IPS-15b (cell line): ENCODE measurements at regions not wholly inside any gene's neighbourhood (a gene's known extent, or its start where the extent isn't known, plus 50 kb on each side); places are given as distances from the start of the nearest gene placed in this dataset.
"Not testable (repeated sequence)": the region's sequence is repeated elsewhere in the genome, so short reads cannot be mapped to it uniquely, and the experiment has no call there.

Source experiments
- H3K27me3 ChIP-seq: one replicate; pipeline ENCODE4 v1.6.1; 2013; ENCODE audit warnings: low read length; ENCODE audit not compliant: control insufficient read depth, insufficient read depth
- H3K36me3 ChIP-seq: one replicate; pipeline ENCODE4 v1.6.1; 2013; ENCODE audit warnings: low read length; ENCODE audit not compliant: control insufficient read depth, insufficient read depth
- H3K4me1 ChIP-seq: one replicate; pipeline ENCODE4 v1.6.1; 2013; ENCODE audit warnings: mild to moderate bottlenecking, low read length; ENCODE audit not compliant: control insufficient read depth, insufficient read depth
- H3K4me3 ChIP-seq: one replicate; pipeline ENCODE4 v1.5.1; 2013; ENCODE audit warnings: low read depth, low read length
- H3K9ac ChIP-seq: one replicate; pipeline ENCODE4 v1.6.1; 2013; ENCODE audit warnings: low read depth, mild to moderate bottlenecking, low read length
- H3K9me3 ChIP-seq: one replicate; pipeline ENCODE4 v1.6.1; 2013; ENCODE audit warnings: mild to moderate bottlenecking, low read length; ENCODE audit not compliant: control insufficient read depth, insufficient read depth

- H3K4me1 ChIP-seq, H3K9me3 ChIP-seq, H3K9ac ChIP-seq, H3K27me3 ChIP-seq, H3K36me3 ChIP-seq: not testable (repeated sequence)
- peak overlapping the region; percentile 22 for H3K4me3 ChIP-seq
These were observed 58.9 kb downstream of the GOLGA6L7 start for GRCh38 chr15:28789401-28790114.

GRCh38 chr15:28788649-28789400 is 59.6 kb downstream of the GOLGA6L7 start:
- H3K27me3 ChIP-seq, H3K9me3 ChIP-seq, H3K4me3 ChIP-seq, H3K9ac ChIP-seq, H3K36me3 ChIP-seq, H3K4me1 ChIP-seq: not testable (repeated sequence)

- H3K9me3 ChIP-seq, H3K4me3 ChIP-seq, H3K4me1 ChIP-seq, H3K36me3 ChIP-seq, H3K9ac ChIP-seq, H3K27me3 ChIP-seq: not testable (repeated sequence)
These were observed 60.3 kb downstream of the GOLGA6L7 start for GRCh38 chr15:28788176-28788575.

GRCh38 chr15:28786521-28786920 is 61.9 kb downstream of the GOLGA6L7 start:
- H3K9ac ChIP-seq = no peak overlapping the region
- H3K36me3 ChIP-seq = no peaks in the 10 kb centered on the region
- no peaks in the 10 kb centered on the region for H3K4me1 ChIP-seq
- no peaks in the 10 kb centered on the region for H3K27me3 ChIP-seq
- H3K4me3 ChIP-seq = no peak overlapping the region
- H3K9me3 ChIP-seq = no peaks in the 10 kb centered on the region

GRCh38 chr15:28784347-28785163 is 63.9 kb downstream of the GOLGA6L7 start:
- not testable (repeated sequence) for H3K9me3 ChIP-seq, H3K36me3 ChIP-seq, H3K4me1 ChIP-seq, H3K9ac ChIP-seq, H3K4me3 ChIP-seq, H3K27me3 ChIP-seq

DNA sequence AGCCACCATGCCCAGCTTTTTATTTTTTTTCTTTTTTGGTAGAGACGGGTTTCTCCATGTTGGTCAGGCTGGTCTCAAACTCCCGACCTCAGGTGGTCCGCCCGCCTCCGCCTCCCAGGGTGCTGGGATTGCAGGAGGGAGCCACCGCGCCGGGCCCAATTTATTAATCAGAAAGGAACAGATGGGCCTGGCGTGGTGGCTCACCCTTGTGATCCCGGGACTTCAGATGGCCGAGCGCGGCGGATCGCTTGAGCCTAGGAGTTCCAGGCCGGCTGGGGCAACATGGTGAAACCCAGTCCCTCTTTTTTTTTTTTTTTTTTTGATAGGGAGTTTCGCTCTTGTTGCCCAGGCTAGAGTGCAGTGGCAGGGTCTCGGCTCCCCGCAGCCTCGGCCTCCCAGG is 64.6 kb downstream of the GOLGA6L7 start:
- no peaks in the 10 kb centered on the region for H3K27me3 ChIP-seq
- no peak overlapping the region for H3K4me3 ChIP-seq
- H3K9ac ChIP-seq = no peak overlapping the region
- no peaks in the 10 kb centered on the region for H3K9me3 ChIP-seq
- no peaks in the 10 kb centered on the region for H3K4me1 ChIP-seq
- H3K36me3 ChIP-seq = no peaks in the 10 kb centered on the region

- Histone ChIP-seq H3K9me3 (no peaks in the 10 kb centered on the region), H3K27me3 (no peaks in the 10 kb centered on the region), H3K9ac (no peak overlapping the region), H3K36me3 (no peaks in the 10 kb centered on the region), H3K4me1 (no peaks in the 10 kb centered on the region), H3K4me3 (no peak overlapping the region)
These were observed 65.0 kb downstream of the GOLGA6L7 start for GRCh38 chr15:28783466-28783865.

- not testable (repeated sequence) for H3K4me1 ChIP-seq, H3K27me3 ChIP-seq, H3K9me3 ChIP-seq, H3K9ac ChIP-seq, H3K36me3 ChIP-seq, H3K4me3 ChIP-seq
These were observed 66.2 kb upstream of the GOLGA8M start for GRCh38 chr15:28778397-28778796.

- H3K4me1 ChIP-seq, H3K27me3 ChIP-seq, H3K36me3 ChIP-seq, H3K4me3 ChIP-seq, H3K9me3 ChIP-seq, H3K9ac ChIP-seq: not testable (repeated sequence)
These were observed 60.6 kb upstream of the GOLGA8M start for GRCh38 chr15:28772857-28773256.
